WTC11 (cell line): ENCODE measurements at regions not wholly inside any gene's neighbourhood (a gene's known extent, or its start where the extent isn't known, plus 50 kb on each side); places are given as distances from the start of the nearest gene placed in this dataset.

ENCODE experiments used
- AFF4 ChIP-seq: sonication (generic); formaldehyde crosslinking; IDR thresholded peaks from 2 replicates; pipeline ENCODE4 v1.8.1; 2023; ENCODE audit warnings: mild to moderate bottlenecking, missing genetic modification reagents, borderline replicate concordance
- ARID4B ChIP-seq: sonication (generic); formaldehyde crosslinking; IDR thresholded peaks from 2 replicates; pipeline ENCODE4 v1.8.0; 2023; ENCODE audit warnings: missing genetic modification reagents, mild to moderate bottlenecking, borderline replicate concordance
- CBFB ChIP-seq: sonication (generic); formaldehyde crosslinking; IDR thresholded peaks from 2 replicates; pipeline ENCODE4 v1.8.1; 2022; ENCODE audit warnings: mild to moderate bottlenecking, low read depth, missing genetic modification reagents
- CREB1 ChIP-seq: sonication (generic); formaldehyde crosslinking; IDR thresholded peaks from 2 replicates; pipeline ENCODE4 v1.8.0; 2023; ENCODE audit warnings: mild to moderate bottlenecking, missing genetic modification reagents
- CREM ChIP-seq: sonication (generic); formaldehyde crosslinking; IDR thresholded peaks from 2 replicates; pipeline ENCODE4 v1.8.1; 2022; ENCODE audit warnings: mild to moderate bottlenecking, missing genetic modification reagents, moderate library complexity
- CTCF ChIP-seq: fragments of 200-600 bp; IDR thresholded peaks from 2 replicates; pipeline ENCODE4 v1.8.0; 2022; ENCODE audit warnings: antibody characterized with exemption
- ELF4 ChIP-seq: sonication (generic); formaldehyde crosslinking; IDR thresholded peaks from 2 replicates; pipeline ENCODE4 v1.8.1; 2022; ENCODE audit warnings: low read depth, mild to moderate bottlenecking, moderate library complexity, missing genetic modification reagents
- HMGA2 ChIP-seq: fragments of 250-450 bp; sonication (Bioruptor Pico); IDR thresholded peaks from 2 replicates; pipeline ENCODE4 v1.4.0; 2021; ENCODE audit warnings: mild to moderate bottlenecking, moderate library complexity
- IRF2 ChIP-seq: sonication (generic); formaldehyde crosslinking; IDR thresholded peaks from 2 replicates; pipeline ENCODE4 v1.8.0; 2022; ENCODE audit warnings: low read depth, missing genetic modification reagents, borderline replicate concordance
- MAX ChIP-seq: sonication (generic); formaldehyde crosslinking; IDR thresholded peaks from 2 replicates; pipeline ENCODE4 v1.8.0; 2022; ENCODE audit warnings: mild to moderate bottlenecking, missing genetic modification reagents
- NR2C2 ChIP-seq: sonication (generic); formaldehyde crosslinking; IDR thresholded peaks from 2 replicates; pipeline ENCODE4 v1.8.0; 2022; ENCODE audit warnings: mild to moderate bottlenecking, missing genetic modification reagents
- ZBTB43 ChIP-seq: sonication (generic); formaldehyde crosslinking; IDR thresholded peaks from 2 replicates; pipeline ENCODE4 v1.8.1; 2023; ENCODE audit warnings: mild to moderate bottlenecking, missing genetic modification reagents

- no peak for TF ChIP-seq CTCF
- TF ChIP-seq CBFB (CRISPR knock-in tag) = no peak
- TF ChIP-seq ZBTB43 (CRISPR knock-in tag) = no peak
- no peak for TF ChIP-seq IRF2 (CRISPR knock-in tag)
- no peak for TF ChIP-seq NR2C2
- no peak for TF ChIP-seq AFF4
- TF ChIP-seq ELF4 (CRISPR knock-in tag) = no peak
- TF ChIP-seq CREM (CRISPR knock-in tag) = no peak
- no peak for TF ChIP-seq HMGA2
- TF ChIP-seq MAX (CRISPR knock-in tag) = no peak
- TF ChIP-seq ARID4B (CRISPR knock-in tag) = no peak
- TF ChIP-seq CREB1 (CRISPR knock-in tag) = no peak
Observed at GRCh38 chr4:130574215-130574614, 1478.3 kb downstream of the C4orf33 start.
